ENCODE measurements at regions not wholly inside any gene's neighbourhood (a gene's known extent, or its start where the extent isn't known, plus 50 kb on each side); places are given as distances from the start of the nearest gene placed in this dataset.

DNA sequence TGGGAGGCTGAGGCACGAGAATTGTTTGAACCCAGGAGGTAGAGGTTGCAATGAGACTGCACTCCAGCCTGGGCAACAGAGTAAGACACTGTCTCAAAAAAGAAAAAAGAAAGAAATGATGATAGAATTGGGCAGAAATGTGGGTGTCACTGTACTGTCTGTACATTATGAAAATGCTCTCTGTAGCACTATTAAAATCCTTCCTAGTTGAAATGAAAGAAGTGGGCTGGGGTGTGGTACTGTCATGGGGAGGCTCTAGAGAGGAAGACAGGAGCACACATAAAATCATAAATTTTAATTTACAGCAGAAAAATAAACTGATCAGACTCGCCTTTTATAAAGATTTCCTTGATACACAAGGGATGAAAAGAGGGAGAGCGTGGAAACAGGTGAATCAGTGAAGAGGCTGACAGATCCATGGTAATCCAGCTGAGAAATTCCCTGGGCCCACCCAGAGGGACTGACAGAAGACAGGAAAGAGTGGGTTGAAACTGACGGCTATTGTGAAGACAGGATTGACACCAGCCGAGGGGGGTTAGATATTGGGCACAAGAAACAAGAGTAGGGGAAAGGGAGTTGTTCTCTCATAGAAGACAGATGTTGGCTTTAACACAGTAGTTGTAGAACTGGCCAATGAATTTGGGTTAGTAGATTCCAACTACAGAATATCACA lies 96.4 kb upstream of the ATL2 start:
- Histone ChIP-seq H3K4me3 (ENCODE audit: low read depth, low read length) (no peak overlapping the region), H3K9ac (no peak overlapping the region), H3K4me1 (no peaks in the 10 kb centered on the region), H3K9me3 (ENCODE audit: control insufficient read depth, low read length) (no peaks in the 10 kb centered on the region), H3K79me2 (no peaks in the 10 kb centered on the region), H3K27me3 (ENCODE audit: control insufficient read depth, insufficient read depth, low read length) (no peaks in the 10 kb centered on the region), H2AFZ (no peak overlapping the region), H3K36me3 (ENCODE audit: control insufficient read depth, insufficient read depth, low read length) (no peaks in the 10 kb centered on the region), H3K4me2 (ENCODE audit: low read length) (no peak overlapping the region), H3K27ac (no peak overlapping the region)
- TF ChIP-seq, protein P1, sequence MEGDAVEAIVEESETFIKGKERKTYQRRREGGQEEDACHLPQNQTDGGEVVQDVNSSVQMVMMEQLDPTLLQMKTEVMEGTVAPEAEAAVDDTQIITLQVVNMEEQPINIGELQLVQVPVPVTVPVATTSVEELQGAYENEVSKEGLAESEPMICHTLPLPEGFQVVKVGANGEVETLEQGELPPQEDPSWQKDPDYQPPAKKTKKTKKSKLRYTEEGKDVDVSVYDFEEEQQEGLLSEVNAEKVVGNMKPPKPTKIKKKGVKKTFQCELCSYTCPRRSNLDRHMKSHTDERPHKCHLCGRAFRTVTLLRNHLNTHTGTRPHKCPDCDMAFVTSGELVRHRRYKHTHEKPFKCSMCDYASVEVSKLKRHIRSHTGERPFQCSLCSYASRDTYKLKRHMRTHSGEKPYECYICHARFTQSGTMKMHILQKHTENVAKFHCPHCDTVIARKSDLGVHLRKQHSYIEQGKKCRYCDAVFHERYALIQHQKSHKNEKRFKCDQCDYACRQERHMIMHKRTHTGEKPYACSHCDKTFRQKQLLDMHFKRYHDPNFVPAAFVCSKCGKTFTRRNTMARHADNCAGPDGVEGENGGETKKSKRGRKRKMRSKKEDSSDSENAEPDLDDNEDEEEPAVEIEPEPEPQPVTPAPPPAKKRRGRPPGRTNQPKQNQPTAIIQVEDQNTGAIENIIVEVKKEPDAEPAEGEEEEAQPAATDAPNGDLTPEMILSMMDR (IDR thresholded peaks at IDR 0.05): no peak

DNA sequence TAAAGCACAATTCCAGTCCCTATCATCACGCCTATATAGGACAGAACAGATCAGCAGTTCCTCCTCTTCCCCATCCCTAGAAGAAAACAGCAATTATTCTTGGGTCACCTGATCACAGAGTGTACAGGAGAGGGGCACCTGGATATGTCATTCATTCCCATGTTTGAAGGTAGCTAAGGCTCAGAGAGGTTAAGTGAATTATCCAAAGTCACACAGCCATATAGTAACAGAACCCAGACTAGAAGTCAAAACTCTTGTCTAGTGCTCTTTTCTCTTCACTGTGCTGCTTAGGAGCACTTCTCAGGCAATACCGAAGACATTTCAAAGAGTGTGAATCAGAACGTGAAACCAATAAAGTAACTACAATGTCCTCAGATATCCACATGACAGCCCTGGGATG lies 93.0 kb upstream of the ATL2 start:
- H3K9me3 ChIP-seq (ENCODE audit: control insufficient read depth, low read length): no peaks in the 10 kb centered on the region
- H3K4me3 ChIP-seq (ENCODE audit: low read depth, low read length): no peak overlapping the region
- H3K4me2 ChIP-seq (ENCODE audit: low read length): no peak overlapping the region
- no peak overlapping the region for H3K9ac ChIP-seq
- no peaks in the 10 kb centered on the region for H3K27me3 ChIP-seq (ENCODE audit: control insufficient read depth, insufficient read depth, low read length)
- H3K79me2 ChIP-seq: no peaks in the 10 kb centered on the region
- no peaks in the 10 kb centered on the region for H3K4me1 ChIP-seq
- TF ChIP-seq, protein P1 (IDR thresholded peaks at IDR 0.05): no peak
- no peak overlapping the region for H3K27ac ChIP-seq
- no peaks in the 10 kb centered on the region for H3K36me3 ChIP-seq (ENCODE audit: control insufficient read depth, insufficient read depth, low read length)
- H2AFZ ChIP-seq: no peak overlapping the region

DNA sequence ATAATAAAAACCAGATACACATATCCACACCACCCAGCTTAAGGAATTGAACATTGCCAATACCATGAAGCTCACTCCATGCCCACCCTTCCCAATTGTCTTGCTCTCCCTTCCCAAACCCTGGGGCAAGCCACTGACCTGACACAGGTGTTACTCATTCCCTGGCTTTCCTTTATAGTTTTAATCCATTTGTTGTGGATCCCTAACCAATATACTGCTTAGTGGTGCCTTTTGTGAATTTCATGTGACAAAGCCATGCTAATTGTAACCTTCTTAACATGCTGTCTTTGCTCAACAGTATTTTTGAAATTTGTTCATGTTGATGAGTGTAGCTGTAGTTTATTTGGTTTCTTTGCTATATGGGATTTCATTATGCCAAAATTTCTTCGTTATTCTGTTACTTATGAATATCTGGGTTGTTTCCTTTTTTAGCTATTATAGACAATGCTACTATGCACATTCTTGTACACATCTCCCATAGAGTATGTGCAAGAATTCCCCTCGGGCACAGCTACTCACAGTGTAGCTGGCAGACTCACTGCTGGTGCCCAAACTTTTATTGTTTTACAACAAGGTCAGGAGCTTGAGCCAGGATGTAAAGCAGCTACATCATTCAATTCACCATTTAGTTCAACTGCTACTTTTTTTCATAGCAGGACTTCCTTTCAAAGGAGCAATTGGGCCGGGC lies 90.8 kb upstream of the ATL2 start:
- no peaks in the 10 kb centered on the region for H3K79me2 ChIP-seq
- H3K4me3 ChIP-seq (ENCODE audit: low read depth, low read length): no peak overlapping the region
- H3K9ac ChIP-seq: no peak overlapping the region
- no peak overlapping the region for H2AFZ ChIP-seq
- no peaks in the 10 kb centered on the region for H3K27me3 ChIP-seq (ENCODE audit: control insufficient read depth, insufficient read depth, low read length)
- H3K4me2 ChIP-seq (ENCODE audit: low read length): no peak overlapping the region
- TF ChIP-seq, protein P1 (IDR thresholded peaks at IDR 0.05): no peak
- H3K9me3 ChIP-seq (ENCODE audit: control insufficient read depth, low read length): no peaks in the 10 kb centered on the region
- no peaks in the 10 kb centered on the region for H3K36me3 ChIP-seq (ENCODE audit: control insufficient read depth, insufficient read depth, low read length)
- H3K27ac ChIP-seq: no peak overlapping the region
- H3K4me1 ChIP-seq: no peaks in the 10 kb centered on the region

DNA sequence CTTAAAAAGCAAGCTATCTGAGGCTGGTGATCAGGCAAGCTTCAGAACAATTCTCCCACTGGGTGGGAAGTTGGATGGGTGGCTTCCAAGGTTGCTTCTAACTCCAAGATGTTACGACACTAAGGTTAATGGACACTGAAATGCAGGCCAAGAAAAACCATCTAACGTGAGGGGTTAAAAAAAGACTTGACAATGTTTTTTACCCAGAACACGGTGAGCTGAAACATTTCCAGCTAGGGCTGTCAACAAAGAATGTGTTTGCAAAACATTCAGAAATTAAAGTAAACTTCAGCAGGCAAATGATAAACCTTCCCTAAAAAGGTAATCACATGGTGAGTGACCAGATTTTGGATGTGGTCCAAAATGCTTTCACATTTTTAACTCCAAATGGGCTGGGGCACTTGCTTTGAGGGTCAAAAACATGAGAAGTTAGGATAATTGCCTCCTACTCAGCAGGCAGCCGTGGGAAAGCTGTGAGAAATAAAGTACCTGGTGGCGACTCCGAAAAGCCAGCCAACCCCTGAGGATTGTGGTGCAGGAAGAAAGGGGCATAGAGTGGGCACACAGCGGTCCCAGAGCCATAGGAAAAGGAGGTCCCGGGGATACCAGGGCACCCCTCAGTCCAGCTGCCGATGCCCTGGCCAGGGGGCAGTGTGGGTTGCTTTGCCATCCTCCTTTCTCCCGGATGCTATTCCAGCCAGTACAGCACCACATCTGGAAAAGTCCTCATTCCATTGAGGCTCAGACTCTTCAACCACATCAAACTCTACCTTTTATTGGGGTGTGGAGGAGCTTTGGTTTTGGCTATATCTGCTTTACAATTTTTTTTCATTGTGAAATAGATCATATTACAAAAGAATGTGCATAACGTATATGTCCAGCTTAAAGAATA lies 90.0 kb upstream of the ATL2 start:
- no peaks in the 10 kb centered on the region for H3K36me3 ChIP-seq (ENCODE audit: control insufficient read depth, insufficient read depth, low read length)
- H3K9me3 ChIP-seq (ENCODE audit: control insufficient read depth, low read length): no peaks in the 10 kb centered on the region
- TF ChIP-seq, protein P1 (IDR thresholded peaks at IDR 0.05): no peak
- H3K4me3 ChIP-seq (ENCODE audit: low read depth, low read length): no peak overlapping the region
- no peak overlapping the region for H3K27ac ChIP-seq
- H3K27me3 ChIP-seq (ENCODE audit: control insufficient read depth, insufficient read depth, low read length): no peaks in the 10 kb centered on the region
- no peak overlapping the region for H3K4me2 ChIP-seq (ENCODE audit: low read length)
- no peaks in the 10 kb centered on the region for H3K4me1 ChIP-seq
- no peak overlapping the region for H2AFZ ChIP-seq
- H3K79me2 ChIP-seq: no peaks in the 10 kb centered on the region
- no peak overlapping the region for H3K9ac ChIP-seq

All from parathyroid adenoma (tissue), 2 donors.